SIG-M5 (cell line): ENCODE measurements at regions not wholly inside any gene's neighbourhood (a gene's known extent, or its start where the extent isn't known, plus 50 kb on each side); places are given as distances from the start of the nearest gene placed in this dataset.
"Not testable (repeated sequence)": the region's sequence is repeated elsewhere in the genome, so short reads cannot be mapped to it uniquely, and the experiment has no call there.

Experiments
- DNase-seq: peaks from one replicate; lab custom pipeline; 2025; lab: John Stamatoyannopoulos, UW

DNA sequence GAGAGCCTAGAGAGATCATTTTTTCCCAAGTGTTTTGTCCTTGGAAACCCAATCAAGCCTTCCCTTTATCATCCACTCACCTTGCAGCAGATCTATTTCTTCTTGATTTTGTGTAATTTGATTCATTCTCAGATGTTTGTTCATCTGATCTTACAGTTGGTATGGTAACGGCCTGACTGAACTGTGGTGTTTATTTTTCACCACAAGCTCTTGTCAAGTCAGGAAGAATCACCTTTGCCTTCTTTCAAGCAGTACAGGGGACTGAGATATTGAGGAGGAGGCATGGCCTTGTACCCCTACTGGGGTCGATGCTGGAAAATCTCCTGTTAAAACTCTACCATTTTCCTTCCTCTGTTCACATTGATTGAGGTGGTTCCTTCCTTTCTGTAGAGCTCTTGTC, 361.4 kb upstream of the CFAP20DC start:
- no peak for DNase-seq

- DNase-seq, result no peak
These were observed 358.3 kb upstream of the CFAP20DC start for GRCh38 chr3:59408047-59408624.

GRCh38 chr3:59407425-59407824, 357.6 kb upstream of the CFAP20DC start:
- no peak for DNase-seq

DNA sequence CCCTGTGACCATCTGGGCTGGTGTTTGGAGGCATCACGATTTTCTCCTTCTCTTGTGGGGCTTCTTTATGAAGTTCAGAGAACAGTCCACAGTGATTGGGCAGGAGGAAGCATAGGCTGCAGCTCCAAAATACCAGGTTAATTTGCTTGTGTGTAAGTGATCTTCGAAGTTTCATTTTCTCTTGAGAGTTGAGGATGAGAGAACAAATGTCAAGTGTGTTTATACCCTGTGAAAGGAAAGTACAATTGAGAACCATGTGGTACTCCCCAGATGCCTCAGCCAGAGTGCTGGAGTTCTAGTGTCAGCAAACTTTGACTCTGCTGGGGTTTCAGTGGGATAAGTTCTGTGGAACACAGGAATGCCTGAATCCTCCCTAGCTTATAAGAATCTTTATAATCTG, 357.1 kb upstream of the CFAP20DC start:
- DNase-seq, result no peak

GRCh38 chr3:59404851-59405250, 355.0 kb upstream of the CFAP20DC start:
- DNase-seq, result no peak

DNA sequence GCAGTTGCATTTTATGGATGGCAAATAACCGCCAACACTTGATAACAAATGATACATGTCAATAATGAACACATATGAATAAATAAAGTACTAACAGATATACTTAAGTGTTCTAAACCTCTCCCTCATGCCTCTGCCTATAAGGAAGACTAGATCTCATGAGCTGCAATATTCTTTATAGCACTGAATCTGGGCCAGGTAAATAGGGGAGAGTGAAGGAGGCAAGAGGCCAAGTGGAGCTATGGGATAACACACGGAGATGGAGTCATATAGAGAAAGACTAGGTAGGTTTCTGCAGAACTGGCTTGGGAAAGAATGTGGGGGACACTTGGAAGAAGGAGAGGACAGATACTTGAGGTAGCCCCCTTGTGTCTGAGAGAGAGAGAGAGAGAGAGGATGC, 354.2 kb upstream of the CFAP20DC start:
- DNase-seq, result no peak

- no peak for DNase-seq
These were observed 352.1 kb upstream of the CFAP20DC start for GRCh38 chr3:59401924-59402323.

- no peak for DNase-seq
These were observed 342.3 kb upstream of the CFAP20DC start for GRCh38 chr3:59392116-59392515.

- no peak for DNase-seq
These were observed 341.3 kb upstream of the CFAP20DC start for GRCh38 chr3:59391131-59391530.

DNA sequence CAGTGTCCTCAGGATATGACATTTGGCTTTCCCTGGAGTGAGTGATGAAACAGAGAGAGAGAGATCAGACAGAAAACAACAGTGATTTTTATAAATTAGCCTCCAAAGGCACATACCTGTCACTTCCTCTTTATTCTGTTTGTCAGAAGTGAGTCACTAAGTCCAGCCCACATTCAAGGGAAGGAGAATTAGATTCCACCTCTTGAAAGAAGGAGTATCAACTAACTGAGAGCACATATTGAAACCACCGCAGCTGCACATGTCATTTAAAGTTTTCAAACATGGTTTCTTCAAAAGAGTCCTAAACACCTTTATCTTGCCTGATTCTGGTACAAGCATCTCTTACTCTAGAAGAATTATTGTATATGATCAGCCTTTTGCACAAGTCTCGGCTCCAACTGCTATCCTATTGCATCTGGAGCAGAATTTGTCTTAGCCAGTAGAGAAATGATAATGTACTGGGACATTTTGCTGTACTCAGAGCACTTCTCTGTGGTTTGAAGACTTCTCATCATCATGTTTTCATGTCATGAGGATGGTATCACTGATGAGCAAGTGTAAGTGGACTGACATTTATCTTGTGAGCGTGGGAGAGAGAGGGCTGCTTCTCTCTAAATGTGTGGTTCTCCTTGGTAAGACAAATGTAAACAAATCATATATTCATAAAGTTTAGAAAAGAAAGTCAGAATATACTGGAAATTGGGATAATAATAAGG, 338.9 kb upstream of the CFAP20DC start:
- no peak for DNase-seq

- peak; percentile 38 for DNase-seq
These were observed 336.3 kb upstream of the CFAP20DC start for GRCh38 chr3:59386165-59386564.

DNA sequence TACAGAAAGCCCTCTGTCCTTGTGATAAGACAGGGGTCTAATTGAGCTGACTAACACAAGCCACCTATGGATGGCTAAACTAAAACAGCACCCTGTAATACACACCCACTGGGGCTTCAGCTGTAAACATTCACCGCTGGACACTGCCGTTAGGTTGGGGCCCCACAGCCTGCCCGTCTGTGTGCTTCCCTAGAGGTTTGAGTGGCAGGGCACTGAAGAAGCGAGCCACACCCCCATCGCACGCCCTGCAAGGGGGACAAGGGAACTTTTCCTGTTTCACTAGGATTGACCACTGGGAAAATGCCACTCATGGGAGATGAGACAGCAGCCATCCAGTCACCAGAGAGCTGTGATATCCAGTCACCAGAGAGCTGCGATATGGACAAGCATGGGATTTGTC, 335.7 kb upstream of the CFAP20DC start:
- DNase-seq, result no peak

- DNase-seq, result no peak
These were observed 331.5 kb upstream of the CFAP20DC start for GRCh38 chr3:59381282-59381681.

GRCh38 chr3:59380146-59380545, 330.3 kb upstream of the CFAP20DC start:
- no peak for DNase-seq

DNA sequence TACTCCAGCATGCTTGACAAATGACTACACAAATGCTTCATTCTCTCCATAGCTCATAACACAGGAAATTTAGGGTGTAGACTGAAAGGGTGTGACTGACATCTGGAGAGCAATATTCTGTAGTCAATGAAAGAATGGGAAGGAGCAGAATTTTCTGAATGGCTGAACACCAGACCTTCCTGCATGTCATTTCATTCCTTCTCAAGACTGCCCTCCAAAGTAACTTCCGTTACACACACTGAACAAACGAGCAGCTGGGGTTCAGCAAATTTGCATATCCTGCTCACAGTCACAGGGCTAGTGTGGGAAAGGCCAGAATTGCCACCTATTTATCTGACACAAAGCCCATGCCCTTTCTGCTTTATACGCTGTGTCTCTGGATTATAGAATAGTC, 325.0 kb upstream of the CFAP20DC start:
- no peak for DNase-seq

DNA sequence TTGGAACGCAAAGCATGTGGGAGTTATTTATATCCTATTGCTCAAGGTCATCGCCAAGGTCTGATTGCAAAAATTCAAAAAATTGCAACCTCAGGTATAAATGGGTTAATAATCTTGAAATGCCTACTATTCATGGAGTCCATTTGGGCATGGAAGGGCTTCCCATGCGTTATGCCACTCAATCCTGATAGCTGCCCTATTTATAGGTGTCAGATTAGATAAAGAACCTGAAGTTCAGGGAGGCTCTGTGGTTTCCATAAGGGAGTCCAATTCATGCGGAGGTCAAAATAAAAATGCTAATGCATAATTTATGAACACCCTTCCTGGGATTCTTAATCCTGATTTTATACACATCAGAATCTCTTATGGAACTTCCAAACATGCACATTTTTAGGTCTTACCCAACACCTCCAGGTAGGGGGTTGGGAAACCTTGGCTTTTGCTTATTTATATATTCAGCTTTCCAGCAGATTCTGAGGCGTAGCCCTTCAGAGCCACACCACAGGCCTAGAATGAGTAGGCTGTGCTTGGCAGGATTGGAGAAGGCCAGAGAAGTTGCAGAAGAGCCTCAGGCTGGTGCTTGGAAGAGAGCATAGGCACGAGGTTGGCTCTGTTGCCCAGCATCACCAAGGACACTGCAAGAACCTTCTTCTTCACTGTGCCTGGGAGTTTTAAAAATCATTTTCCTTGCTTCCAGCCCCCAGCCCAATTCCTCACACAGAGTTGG, 324.4 kb upstream of the CFAP20DC start:
- no peak for DNase-seq

GRCh38 chr3:59372346-59372745, 322.5 kb upstream of the CFAP20DC start:
- DNase-seq, result no peak

DNA sequence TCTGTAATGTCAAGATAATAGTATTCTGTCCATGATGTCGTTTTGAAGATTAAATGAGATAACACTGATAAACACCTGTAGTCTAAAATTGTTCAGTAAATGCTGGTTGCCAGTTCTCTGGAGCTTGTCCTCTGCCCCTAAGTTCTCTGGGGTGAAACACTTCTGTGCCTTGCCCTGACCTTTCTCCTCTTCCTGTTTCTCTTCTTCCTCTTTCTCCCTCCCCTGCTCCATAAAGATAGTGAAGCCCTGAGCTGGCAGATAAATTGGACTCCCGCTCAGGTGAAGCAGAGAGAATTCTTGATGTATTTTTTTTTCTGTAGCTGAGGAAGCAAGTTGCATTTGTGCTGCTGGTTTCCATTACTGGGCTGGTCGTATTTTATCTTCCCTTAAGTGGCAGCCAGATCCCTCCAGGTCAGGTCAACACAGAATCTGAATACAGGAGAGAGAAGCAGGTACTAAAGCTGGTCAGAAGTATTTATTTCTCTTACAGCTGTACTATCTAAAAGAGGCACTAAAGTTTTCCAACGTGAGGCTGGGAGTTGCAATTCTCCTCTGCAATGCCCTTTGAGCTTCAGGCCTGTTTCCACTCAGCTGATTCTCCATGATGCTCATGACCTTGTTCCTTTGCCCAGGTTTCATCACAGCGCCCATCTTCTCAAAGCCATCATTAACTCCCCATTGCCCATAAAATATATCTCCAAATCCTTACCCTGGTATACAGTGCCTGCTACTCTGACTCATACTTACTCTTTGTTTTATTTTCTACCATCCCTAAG, 319.3 kb upstream of the CFAP20DC start:
- no peak for DNase-seq

- no peak for DNase-seq
These were observed 317.3 kb upstream of the CFAP20DC start for GRCh38 chr3:59367150-59367549.

- DNase-seq, result no peak
These were observed 316.4 kb upstream of the CFAP20DC start for GRCh38 chr3:59366218-59366617.

DNA sequence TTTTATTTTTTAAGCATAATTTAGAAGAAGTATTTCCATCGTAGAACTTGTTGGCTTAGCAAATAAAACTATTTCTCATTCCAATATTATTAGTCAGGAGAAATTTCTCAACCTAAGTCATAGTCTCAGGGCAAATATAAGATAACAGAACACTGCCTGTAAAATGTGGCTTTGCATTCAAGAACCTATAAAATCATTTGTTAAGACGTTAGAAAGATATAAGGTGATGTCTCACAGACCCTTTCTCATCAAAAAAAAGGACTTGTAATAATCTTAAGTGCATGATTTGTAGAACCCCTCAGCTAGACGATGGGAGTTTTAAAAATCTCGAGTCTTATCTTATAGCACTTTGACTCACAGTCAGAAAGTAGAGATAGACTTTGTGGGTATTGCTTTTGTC, 314.7 kb upstream of the CFAP20DC start:
- no peak for DNase-seq

- DNase-seq, result not testable (repeated sequence)
These were observed 310.5 kb upstream of the CFAP20DC start for GRCh38 chr3:59360312-59360711.

GRCh38 chr3:59341459-59341858, 291.6 kb upstream of the CFAP20DC start:
- no peak for DNase-seq
